HCT116 (cell line): ENCODE measurements at regions not wholly inside any gene's neighbourhood (a gene's known extent, or its start where the extent isn't known, plus 50 kb on each side); places are given as distances from the start of the nearest gene placed in this dataset.

ENCODE experiments used
- ELF1 ChIP-seq: IDR thresholded peaks from 2 replicates; pipeline ENCODE4 v1.6.1; 2012; ENCODE audit warnings: low read depth, borderline replicate concordance
- EZH2 ChIP-seq: fragments of 200-600 bp; sonication (generic); IDR thresholded peaks from 2 replicates; pipeline ENCODE4 v1.6.1; 2017; ENCODE audit warnings: antibody characterized with exemption, mixed run types
- FOSL1 ChIP-seq: IDR thresholded peaks from 2 replicates; pipeline ENCODE4 v1.6.1; 2012; ENCODE audit warnings: low read depth
- JUND ChIP-seq: IDR thresholded peaks from 2 replicates; pipeline ENCODE4 v1.6.1; 2012
- RAD21 ChIP-seq: IDR thresholded peaks from 2 replicates; pipeline ENCODE4 v1.6.1; 2012; ENCODE audit warnings: low read depth, mild to moderate bottlenecking
- SIN3A ChIP-seq: IDR thresholded peaks from 2 replicates; pipeline ENCODE4 v1.6.1; 2012; ENCODE audit warnings: low read depth
- SP1 ChIP-seq: IDR thresholded peaks from 2 replicates; pipeline ENCODE4 v1.6.1; 2012; ENCODE audit warnings: low read depth
- SRF ChIP-seq: IDR thresholded peaks from 2 replicates; pipeline ENCODE4 v1.6.1; 2012; ENCODE audit warnings: low read depth
- YY1 ChIP-seq: IDR thresholded peaks from 2 replicates; pipeline ENCODE4 v1.6.1; 2011; ENCODE audit warnings: low read length, low read depth, moderate library complexity, mild to moderate bottlenecking; ENCODE audit not compliant: insufficient replicate concordance; ENCODE audit errors: extremely low read depth
- ZFX ChIP-seq: fragments of 450-650 bp; IDR thresholded peaks from 2 replicates; pipeline ENCODE4 v1.6.1; 2017
- TF ChIP-seq, protein P1 (sequence below), 3 experiments: fragments of 200-600 bp in 1 of 3; sonication (generic) in 1 of 3; IDR thresholded peaks in 2 of 3; conservative IDR thresholded peaks in 1 of 3; 2 replicates each; pipeline ENCODE4 v1.5.1; 2012 to 2017; ENCODE audit warnings: low read depth in 2 of 3, low read length in 2 of 3, antibody characterized with exemption in 1 of 3, borderline replicate concordance in 1 of 3, control low read depth in 1 of 3, mild to moderate bottlenecking in 1 of 3, mixed read lengths in 1 of 3, mixed run types in 1 of 3, moderate library complexity in 1 of 3; ENCODE audit not compliant: insufficient read depth in 1 of 3
- TF ChIP-seq, protein P2 (sequence below): IDR thresholded peaks from 2 replicates; pipeline ENCODE4 v1.6.1; 2011; ENCODE audit warnings: mild to moderate bottlenecking, low read length, moderate library complexity; ENCODE audit not compliant: insufficient replicate concordance; ENCODE audit errors: extremely low read depth

DNA sequence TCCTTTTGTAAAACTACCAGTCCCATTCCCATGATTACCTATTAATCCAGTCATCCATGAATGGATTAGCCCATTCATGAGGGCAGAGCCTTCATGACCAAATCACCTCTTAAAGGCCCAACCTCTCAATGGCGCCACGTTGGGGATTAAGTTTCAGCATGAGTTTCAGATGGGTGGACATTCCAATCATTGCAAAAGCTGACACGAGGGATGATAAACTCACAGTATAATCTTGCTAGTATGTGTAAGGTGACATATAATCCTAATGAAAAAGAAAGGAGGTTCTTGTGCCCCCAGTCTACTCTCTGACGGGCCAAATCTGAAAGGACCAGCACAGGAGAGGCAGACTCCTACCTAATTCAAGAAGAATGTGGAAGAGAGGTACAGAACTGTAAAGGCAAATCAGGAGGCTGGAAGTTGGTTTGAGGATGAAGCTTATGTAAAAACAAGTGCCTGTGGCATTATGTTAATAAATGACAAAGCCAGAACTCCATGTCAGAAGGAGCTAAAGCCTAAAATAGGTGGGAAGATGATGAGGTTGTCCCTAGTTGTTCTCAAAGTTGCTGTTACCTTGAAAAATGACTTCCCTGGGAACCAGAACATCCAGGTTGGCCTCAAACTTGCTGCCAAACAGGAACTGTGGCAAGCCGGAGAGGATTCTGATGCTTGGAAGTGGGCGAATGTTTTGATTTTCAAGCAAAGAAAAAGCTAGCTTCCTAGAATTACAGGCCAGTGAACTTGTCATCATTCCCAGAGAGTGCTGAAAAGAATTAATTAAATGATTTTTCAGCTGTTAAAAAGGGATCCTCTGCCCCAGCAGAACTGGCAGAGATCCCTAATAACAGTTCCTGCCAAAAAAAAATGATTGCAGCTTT is 106.5 kb upstream of the TIAM2 start (continued):
- TF ChIP-seq, protein P1, sequence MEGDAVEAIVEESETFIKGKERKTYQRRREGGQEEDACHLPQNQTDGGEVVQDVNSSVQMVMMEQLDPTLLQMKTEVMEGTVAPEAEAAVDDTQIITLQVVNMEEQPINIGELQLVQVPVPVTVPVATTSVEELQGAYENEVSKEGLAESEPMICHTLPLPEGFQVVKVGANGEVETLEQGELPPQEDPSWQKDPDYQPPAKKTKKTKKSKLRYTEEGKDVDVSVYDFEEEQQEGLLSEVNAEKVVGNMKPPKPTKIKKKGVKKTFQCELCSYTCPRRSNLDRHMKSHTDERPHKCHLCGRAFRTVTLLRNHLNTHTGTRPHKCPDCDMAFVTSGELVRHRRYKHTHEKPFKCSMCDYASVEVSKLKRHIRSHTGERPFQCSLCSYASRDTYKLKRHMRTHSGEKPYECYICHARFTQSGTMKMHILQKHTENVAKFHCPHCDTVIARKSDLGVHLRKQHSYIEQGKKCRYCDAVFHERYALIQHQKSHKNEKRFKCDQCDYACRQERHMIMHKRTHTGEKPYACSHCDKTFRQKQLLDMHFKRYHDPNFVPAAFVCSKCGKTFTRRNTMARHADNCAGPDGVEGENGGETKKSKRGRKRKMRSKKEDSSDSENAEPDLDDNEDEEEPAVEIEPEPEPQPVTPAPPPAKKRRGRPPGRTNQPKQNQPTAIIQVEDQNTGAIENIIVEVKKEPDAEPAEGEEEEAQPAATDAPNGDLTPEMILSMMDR (IDR thresholded peaks at IDR 0.05 in 2 of 3, conservative IDR thresholded peaks at IDR 0.05 in 1 of 3; ENCODE audit: borderline replicate concordance in 1 of 3, insufficient read depth in 1 of 3, low read depth in 2 of 3, low read length in 2 of 3), result no peak
- TF ChIP-seq, protein P2, sequence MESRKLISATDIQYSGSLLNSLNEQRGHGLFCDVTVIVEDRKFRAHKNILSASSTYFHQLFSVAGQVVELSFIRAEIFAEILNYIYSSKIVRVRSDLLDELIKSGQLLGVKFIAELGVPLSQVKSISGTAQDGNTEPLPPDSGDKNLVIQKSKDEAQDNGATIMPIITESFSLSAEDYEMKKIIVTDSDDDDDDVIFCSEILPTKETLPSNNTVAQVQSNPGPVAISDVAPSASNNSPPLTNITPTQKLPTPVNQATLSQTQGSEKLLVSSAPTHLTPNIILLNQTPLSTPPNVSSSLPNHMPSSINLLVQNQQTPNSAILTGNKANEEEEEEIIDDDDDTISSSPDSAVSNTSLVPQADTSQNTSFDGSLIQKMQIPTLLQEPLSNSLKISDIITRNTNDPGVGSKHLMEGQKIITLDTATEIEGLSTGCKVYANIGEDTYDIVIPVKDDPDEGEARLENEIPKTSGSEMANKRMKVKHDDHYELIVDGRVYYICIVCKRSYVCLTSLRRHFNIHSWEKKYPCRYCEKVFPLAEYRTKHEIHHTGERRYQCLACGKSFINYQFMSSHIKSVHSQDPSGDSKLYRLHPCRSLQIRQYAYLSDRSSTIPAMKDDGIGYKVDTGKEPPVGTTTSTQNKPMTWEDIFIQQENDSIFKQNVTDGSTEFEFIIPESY, result no peak
- TF ChIP-seq ZFX (no peak), FOSL1 (no peak), SIN3A (no peak), JUND (no peak), EZH2 (no peak), SP1 (no peak), ELF1 (no peak), YY1 (no peak), SRF (no peak), RAD21 (no peak)
